Right atrium auricular region (tissue), 2 donors: ENCODE measurements at regions not wholly inside any gene's neighbourhood (a gene's known extent, or its start where the extent isn't known, plus 50 kb on each side); places are given as distances from the start of the nearest gene placed in this dataset.

ENCODE experiments used
- DNase-seq: peaks from one replicate; pipeline ENCODE4 v3.0.0-alpha.2; 2019; ENCODE audit warnings: low spot score
- H3K27ac ChIP-seq, 2 donors: fragments of 200-600 bp; sonication (generic); 1 replicate in 1 of 2; 2 replicates in 1 of 2; pipeline ENCODE4 v1.5.1; 2016 to 2019
- H3K27me3 ChIP-seq, 2 donors: fragments of 200-600 bp; sonication (generic); one replicate each; pipeline versions ENCODE4 v1.5.1 to v1.6.0; 2017 to 2019
- H3K36me3 ChIP-seq: fragments of 200-600 bp; sonication (generic); one replicate; pipeline ENCODE4 v1.5.1; 2016
- H3K4me1 ChIP-seq, 2 donors: fragments of 200-600 bp; sonication (generic); one replicate each; pipeline versions ENCODE4 v1.5.1 to v1.6.0; 2017 to 2019
- H3K4me3 ChIP-seq, 2 donors: fragments of 200-600 bp; sonication (generic); 1 replicate in 1 of 2; 2 replicates in 1 of 2; pipeline ENCODE4 v1.5.1; 2017 to 2019; ENCODE audit warnings: mild to moderate bottlenecking in 1 of 2, moderate library complexity in 1 of 2
- H3K9me3 ChIP-seq, 2 donors: fragments of 200-600 bp; sonication (generic); one replicate each; pipeline ENCODE4 v1.5.1; 2019
- CTCF ChIP-seq, 2 donors: fragments of 200-600 bp; sonication (generic); IDR thresholded peaks; one replicate each; pipeline ENCODE4 v1.5.1; 2019; ENCODE audit warnings: antibody characterized with exemption in 2 of 2

- DNase-seq: no peak
- no peaks in the 10 kb centered on the region for H3K9me3 ChIP-seq
- H3K4me1 ChIP-seq: no peaks in the 10 kb centered on the region
- no peak for TF ChIP-seq CTCF (IDR thresholded peaks at IDR 0.05)
- no peaks in the 10 kb centered on the region for H3K36me3 ChIP-seq
- no peaks in the 10 kb centered on the region for H3K27me3 ChIP-seq
- H3K27ac ChIP-seq: no peak overlapping the region
- no peak overlapping the region for H3K4me3 ChIP-seq
These were observed 1881.7 kb downstream of the ARAP2 start for GRCh38 chr4:34362654-34363053.

GRCh38 chr4:34363842-34364241 is 1880.5 kb downstream of the ARAP2 start:
- Histone ChIP-seq H3K9me3 (no peaks in the 10 kb centered on the region), H3K36me3 (no peaks in the 10 kb centered on the region), H3K4me1 (no peaks in the 10 kb centered on the region), H3K27ac (no peak overlapping the region), H3K27me3 (no peaks in the 10 kb centered on the region), H3K4me3 (no peak overlapping the region)
- DNase-seq: no peak
- TF ChIP-seq CTCF (IDR thresholded peaks at IDR 0.05): no peak

GRCh38 chr4:34365946-34366345 is 1878.4 kb downstream of the ARAP2 start:
- no peaks in the 10 kb centered on the region for H3K9me3 ChIP-seq
- H3K4me1 ChIP-seq: no peaks in the 10 kb centered on the region
- H3K27ac ChIP-seq: no peak overlapping the region
- no peaks in the 10 kb centered on the region for H3K27me3 ChIP-seq
- no peak for TF ChIP-seq CTCF (IDR thresholded peaks at IDR 0.05)
- no peaks in the 10 kb centered on the region for H3K36me3 ChIP-seq
- no peak for DNase-seq
- H3K4me3 ChIP-seq: no peak overlapping the region

- H3K27me3 ChIP-seq: no peaks in the 10 kb centered on the region
- no peaks in the 10 kb centered on the region for H3K9me3 ChIP-seq
- no peaks in the 10 kb centered on the region for H3K4me1 ChIP-seq
- H3K27ac ChIP-seq: no peak overlapping the region
- no peak for DNase-seq
- TF ChIP-seq CTCF (IDR thresholded peaks at IDR 0.05): no peak
- no peak overlapping the region for H3K4me3 ChIP-seq
- H3K36me3 ChIP-seq: no peaks in the 10 kb centered on the region
These were observed 1872.6 kb downstream of the ARAP2 start for GRCh38 chr4:34371676-34372075.

- Histone ChIP-seq H3K9me3 (no peaks in the 10 kb centered on the region), H3K27ac (no peak overlapping the region), H3K36me3 (no peaks in the 10 kb centered on the region), H3K4me1 (no peaks in the 10 kb centered on the region), H3K27me3 (no peaks in the 10 kb centered on the region), H3K4me3 (no peak overlapping the region)
- TF ChIP-seq CTCF (IDR thresholded peaks at IDR 0.05): no peak
- no peak for DNase-seq
These were observed 1871.5 kb downstream of the ARAP2 start for GRCh38 chr4:34372815-34373214.

GRCh38 chr4:34373456-34373855 is 1870.9 kb downstream of the ARAP2 start:
- Histone ChIP-seq H3K4me3 (no peak overlapping the region), H3K27me3 (no peaks in the 10 kb centered on the region), H3K36me3 (no peaks in the 10 kb centered on the region), H3K4me1 (no peaks in the 10 kb centered on the region), H3K9me3 (no peaks in the 10 kb centered on the region), H3K27ac (no peak overlapping the region)
- DNase-seq: no peak
- TF ChIP-seq CTCF (IDR thresholded peaks at IDR 0.05): no peak
